ENCODE measurements at regions not wholly inside any gene's neighbourhood (a gene's known extent, or its start where the extent isn't known, plus 50 kb on each side); places are given as distances from the start of the nearest gene placed in this dataset.

GRCh38 chr3:174342941-174343501 lies 516.1 kb upstream of the NAALADL2 start:
- Mint-ChIP-seq H3K4me1 (peaks cover 4% of the 10 kb centered on the region), H3K36me3 (no peaks in the 10 kb centered on the region), H3K9me3 (peaks cover 0 to 5% (median under 1%) of the 10 kb centered on the region in 7 donors), H3K4me3 (no peak overlapping the region), H3K27me3 (ENCODE audit: low read depth in 3 of 3) (no peaks in the 10 kb centered on the region), H3K27ac (no peak overlapping the region)
- WGBS (ENCODE audit: insufficient coverage), result 100% methylated on average over 1 of the region's 3 CpGs
- Histone ChIP-seq H3K79me2 (ENCODE audit: insufficient read depth, low read length) (no peaks in the 10 kb centered on the region), H3K4me3 (replicated peaks in 1 of 3; ENCODE audit: low read depth in 2 of 3, low read length in 3 of 3) (no peak overlapping the region), H3K27me3 (ENCODE audit: control insufficient read depth in 2 of 2, insufficient read depth in 2 of 2, low read length in 2 of 2) (no peaks in the 10 kb centered on the region), H4K20me1 (ENCODE audit: insufficient read depth, low read length) (no peaks in the 10 kb centered on the region), H3K36me3 (replicated peaks in 1 of 2; ENCODE audit: control insufficient read depth in 1 of 2, insufficient read depth in 2 of 2, low read length in 2 of 2) (no peaks in the 10 kb centered on the region), H3K9ac (ENCODE audit: insufficient read depth, low read length, poor library complexity, severe bottlenecking) (no peak overlapping the region), H3K9me3 (replicated peaks in 1 of 2; ENCODE audit: control insufficient read depth in 1 of 2, insufficient read depth in 1 of 2, low read length in 2 of 2) (no peaks in the 10 kb centered on the region), H3K27ac (ENCODE audit: low read depth in 1 of 2, low read length in 2 of 2) (no peak overlapping the region), H3K4me1 (ENCODE audit: control insufficient read depth in 1 of 2, insufficient read depth in 2 of 2, low read length in 2 of 2) (peaks cover 4 to 7% of the 10 kb centered on the region in 2 donors), H2AFZ (ENCODE audit: insufficient read depth, low read depth, low read length, poor library complexity, severe bottlenecking) (no peak overlapping the region), H3K4me2 (replicated peaks; ENCODE audit: extremely low read depth, low read length, poor library complexity, severe bottlenecking) (no peak overlapping the region)
- TF ChIP-seq CTCF (IDR thresholded peaks at IDR 0.05), result no peak
- DNase-seq, result no peak
- intact Hi-C loops (cut with micrococcal nuclease), result no loop called here

GRCh38 chr3:174346141-174346540 lies 513.0 kb upstream of the NAALADL2 start:
- Mint-ChIP-seq H3K9me3 (peaks cover 2 to 11% (median 10%) of the 10 kb centered on the region in 7 donors), H3K4me3 (no peak overlapping the region), H3K27ac (no peak overlapping the region), H3K4me1 (no peaks in the 10 kb centered on the region), H3K36me3 (no peaks in the 10 kb centered on the region), H3K27me3 (ENCODE audit: low read depth in 3 of 3) (peaks cover 0 to 2% (median 0%) of the 10 kb centered on the region in 3 donors)
- intact Hi-C loops (cut with micrococcal nuclease), result no loop called here
- no peaks in the 10 kb centered on the region for H4K20me1 ChIP-seq (ENCODE audit: insufficient read depth, low read length)
- no peak overlapping the region for H3K27ac ChIP-seq (ENCODE audit: low read depth in 1 of 2, low read length in 2 of 2)
- WGBS (ENCODE audit: insufficient coverage), result no CpG with 5 or more reads among the region's 2 CpGs
- TF ChIP-seq CTCF (IDR thresholded peaks at IDR 0.05), result no peak
- H3K36me3 ChIP-seq (replicated peaks in 1 of 2; ENCODE audit: control insufficient read depth in 1 of 2, insufficient read depth in 2 of 2, low read length in 2 of 2), result no peaks in the 10 kb centered on the region
- H3K9me3 ChIP-seq (replicated peaks in 1 of 2; ENCODE audit: control insufficient read depth in 1 of 2, insufficient read depth in 1 of 2, low read length in 2 of 2), result peaks cover 4 to 5% of the 10 kb centered on the region in 2 donors
- no peak overlapping the region for H3K9ac ChIP-seq (ENCODE audit: insufficient read depth, low read length, poor library complexity, severe bottlenecking)
- H3K79me2 ChIP-seq (ENCODE audit: insufficient read depth, low read length), result no peaks in the 10 kb centered on the region
- H3K4me1 ChIP-seq (ENCODE audit: control insufficient read depth in 1 of 2, insufficient read depth in 2 of 2, low read length in 2 of 2), result no peaks in the 10 kb centered on the region
- no peaks in the 10 kb centered on the region for H3K27me3 ChIP-seq (ENCODE audit: control insufficient read depth in 2 of 2, insufficient read depth in 2 of 2, low read length in 2 of 2)
- no peak overlapping the region for H2AFZ ChIP-seq (ENCODE audit: insufficient read depth, low read depth, low read length, poor library complexity, severe bottlenecking)
- no peak overlapping the region for H3K4me3 ChIP-seq (replicated peaks in 1 of 3; ENCODE audit: low read depth in 2 of 3, low read length in 3 of 3)
- H3K4me2 ChIP-seq (replicated peaks; ENCODE audit: extremely low read depth, low read length, poor library complexity, severe bottlenecking), result no peak overlapping the region
- DNase-seq, result no peak
